Thoracic aorta (tissue), 2 donors: ENCODE measurements at regions not wholly inside any gene's neighbourhood (a gene's known extent, or its start where the extent isn't known, plus 50 kb on each side); places are given as distances from the start of the nearest gene placed in this dataset.

ENCODE experiments used
- ATAC-seq: fragments of 150-250 bp; one replicate; pipeline ENCODE4 v1.8.0; 2017; ENCODE audit warnings: low read depth; ENCODE audit not compliant: insufficient number of reproducible peaks, low FRiP score
- DNase-seq: peaks from one replicate; pipeline ENCODE4 v3.0.0-alpha.2; 2020; ENCODE audit warnings: low spot score
- H3K27ac ChIP-seq, 2 donors: fragments of 200-600 bp; sonication (generic); 1 replicate in 1 of 2; 2 replicates in 1 of 2; pipeline ENCODE4 v1.5.1; 2016; ENCODE audit warnings: mild to moderate bottlenecking in 2 of 2, moderate library complexity in 2 of 2
- H3K27me3 ChIP-seq: fragments of 200-600 bp; sonication (generic); replicated peaks from 2 replicates; pipeline ENCODE4 v1.6.0; 2016; ENCODE audit warnings: mild to moderate bottlenecking; ENCODE audit not compliant: insufficient read depth
- H3K36me3 ChIP-seq: fragments of 200-600 bp; sonication (generic); one replicate; pipeline ENCODE4 v1.5.1; 2016
- H3K4me1 ChIP-seq, 2 donors: fragments of 200-600 bp; sonication (generic); 1 replicate in 1 of 2; 2 replicates in 1 of 2; pipeline versions ENCODE4 v1.5.1 to v1.6.0; 2016; ENCODE audit warnings: low read depth in 2 of 2, mild to moderate bottlenecking in 1 of 2; ENCODE audit not compliant: control insufficient read depth in 1 of 2
- H3K4me3 ChIP-seq: fragments of 200-600 bp; sonication (generic); 2 replicates; pipeline ENCODE4 v1.5.1; 2016; ENCODE audit warnings: mild to moderate bottlenecking
- H3K9me3 ChIP-seq: fragments of 200-600 bp; sonication (generic); 2 replicates; pipeline ENCODE4 v1.5.1; 2016
- TF ChIP-seq, protein P1 (sequence below): fragments of 200-600 bp; sonication (generic); IDR thresholded peaks from one replicate; pipeline ENCODE4 v1.5.1; 2019; ENCODE audit warnings: antibody characterized with exemption

DNA sequence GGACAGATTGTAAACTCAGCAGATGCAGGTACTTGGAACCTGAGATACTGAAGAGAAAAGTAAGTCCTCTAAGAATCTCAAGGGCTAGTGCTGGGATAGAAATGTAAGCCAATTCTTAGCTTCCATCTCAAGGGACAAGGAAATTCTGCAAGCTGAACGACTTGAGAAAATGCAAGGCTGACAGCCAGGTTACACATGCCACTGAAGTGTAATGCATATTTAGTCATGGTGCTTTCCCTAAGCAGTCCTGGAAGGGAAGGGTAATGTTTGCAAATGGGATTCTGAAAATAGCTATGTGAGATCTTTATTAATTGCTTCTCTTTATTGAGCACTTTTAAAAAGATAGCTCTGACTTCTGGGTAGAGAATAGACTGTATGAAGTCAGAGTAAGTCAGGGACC lies 402.7 kb upstream of the SEL1L start:
- Histone ChIP-seq H3K4me3 (no peak overlapping the region), H3K27ac (no peak overlapping the region), H3K27me3 (no peaks in the 10 kb centered on the region), H3K4me1 (peaks cover 0 to 9% of the 10 kb centered on the region in 2 donors), H3K9me3 (no peaks in the 10 kb centered on the region), H3K36me3 (no peaks in the 10 kb centered on the region)
- ATAC-seq (no peak), DNase-seq (no peak)
- TF ChIP-seq, protein P1, sequence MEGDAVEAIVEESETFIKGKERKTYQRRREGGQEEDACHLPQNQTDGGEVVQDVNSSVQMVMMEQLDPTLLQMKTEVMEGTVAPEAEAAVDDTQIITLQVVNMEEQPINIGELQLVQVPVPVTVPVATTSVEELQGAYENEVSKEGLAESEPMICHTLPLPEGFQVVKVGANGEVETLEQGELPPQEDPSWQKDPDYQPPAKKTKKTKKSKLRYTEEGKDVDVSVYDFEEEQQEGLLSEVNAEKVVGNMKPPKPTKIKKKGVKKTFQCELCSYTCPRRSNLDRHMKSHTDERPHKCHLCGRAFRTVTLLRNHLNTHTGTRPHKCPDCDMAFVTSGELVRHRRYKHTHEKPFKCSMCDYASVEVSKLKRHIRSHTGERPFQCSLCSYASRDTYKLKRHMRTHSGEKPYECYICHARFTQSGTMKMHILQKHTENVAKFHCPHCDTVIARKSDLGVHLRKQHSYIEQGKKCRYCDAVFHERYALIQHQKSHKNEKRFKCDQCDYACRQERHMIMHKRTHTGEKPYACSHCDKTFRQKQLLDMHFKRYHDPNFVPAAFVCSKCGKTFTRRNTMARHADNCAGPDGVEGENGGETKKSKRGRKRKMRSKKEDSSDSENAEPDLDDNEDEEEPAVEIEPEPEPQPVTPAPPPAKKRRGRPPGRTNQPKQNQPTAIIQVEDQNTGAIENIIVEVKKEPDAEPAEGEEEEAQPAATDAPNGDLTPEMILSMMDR = no peak

DNA sequence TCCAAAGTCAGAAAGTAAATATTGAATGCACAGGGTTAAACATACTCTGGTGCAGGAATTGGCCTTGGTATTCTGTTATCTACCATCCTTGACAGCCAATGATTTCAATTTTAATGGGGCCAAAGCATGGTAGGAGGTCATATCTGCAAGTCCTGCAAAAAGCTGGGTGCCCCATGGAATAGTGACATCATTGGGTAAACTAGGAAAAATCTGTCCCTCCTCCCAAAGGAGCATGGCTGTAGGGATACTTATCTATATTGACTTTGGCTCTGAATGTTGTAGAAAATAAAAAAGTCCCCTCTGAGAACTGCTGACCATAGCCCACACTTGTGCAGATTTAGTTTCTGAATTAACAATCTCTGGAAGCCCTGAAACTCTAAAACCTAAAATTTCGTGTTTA lies 403.2 kb upstream of the SEL1L start:
- TF ChIP-seq, protein P1 = no peak
- DNase-seq (no peak), ATAC-seq (no peak)
- Histone ChIP-seq H3K27me3 (no peaks in the 10 kb centered on the region), H3K4me3 (no peak overlapping the region), H3K4me1 (peaks cover 0 to 9% of the 10 kb centered on the region in 2 donors), H3K27ac (no peak overlapping the region), H3K36me3 (no peaks in the 10 kb centered on the region), H3K9me3 (no peaks in the 10 kb centered on the region)

DNA sequence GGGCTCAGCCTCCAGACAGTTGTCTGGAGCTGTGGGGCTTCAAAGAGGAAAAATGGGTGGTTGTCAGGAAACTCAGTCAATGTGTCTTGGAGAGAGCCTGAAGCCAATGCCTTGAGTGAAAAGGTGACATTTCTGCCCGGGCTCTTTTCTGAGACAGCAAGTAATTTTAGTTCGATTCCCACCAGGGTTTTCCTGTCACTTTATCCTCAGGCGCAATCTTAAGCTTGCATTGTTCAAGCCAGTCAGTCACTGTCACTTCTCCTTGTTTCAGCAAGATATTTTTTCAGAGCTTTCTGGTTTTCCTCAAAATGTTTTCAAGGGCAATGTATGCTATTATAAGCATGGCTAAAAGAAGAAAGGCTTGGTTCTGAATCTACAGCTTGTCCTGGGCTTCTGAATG lies 404.7 kb upstream of the SEL1L start:
- ATAC-seq = no peak
- Histone ChIP-seq H3K27me3 (no peaks in the 10 kb centered on the region), H3K36me3 (no peaks in the 10 kb centered on the region), H3K9me3 (no peaks in the 10 kb centered on the region), H3K4me3 (no peak overlapping the region), H3K27ac (no peak overlapping the region), H3K4me1 (peaks cover 0 to 9% of the 10 kb centered on the region in 2 donors)
- TF ChIP-seq, protein P1 = no peak
- DNase-seq = no peak

DNA sequence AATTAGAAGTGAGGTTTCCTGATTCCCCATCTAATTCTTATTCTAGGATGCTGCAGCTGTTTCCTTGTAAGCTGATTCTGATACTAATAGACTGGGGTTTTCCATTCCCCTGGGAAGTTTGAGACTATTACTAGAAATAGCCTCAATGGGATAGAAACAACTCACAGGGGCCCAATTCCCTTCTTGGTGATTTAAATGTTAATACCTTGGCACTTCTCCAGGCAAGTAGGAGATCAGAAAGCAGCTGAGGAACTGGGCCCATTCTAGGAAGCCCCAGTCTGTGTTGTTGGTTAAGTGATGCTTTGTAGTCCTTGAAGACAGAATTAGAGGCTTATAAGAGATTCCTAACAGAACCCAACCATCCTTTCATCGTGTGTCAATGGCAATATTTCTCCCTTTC lies 407.0 kb upstream of the SEL1L start:
- DNase-seq (no peak), ATAC-seq (no peak)
- Histone ChIP-seq H3K9me3 (no peaks in the 10 kb centered on the region), H3K27ac (no peak overlapping the region), H3K4me1 (peaks cover 0 to 9% of the 10 kb centered on the region in 2 donors), H3K27me3 (no peaks in the 10 kb centered on the region), H3K4me3 (no peak overlapping the region), H3K36me3 (no peaks in the 10 kb centered on the region)
- TF ChIP-seq, protein P1 = no peak

DNA sequence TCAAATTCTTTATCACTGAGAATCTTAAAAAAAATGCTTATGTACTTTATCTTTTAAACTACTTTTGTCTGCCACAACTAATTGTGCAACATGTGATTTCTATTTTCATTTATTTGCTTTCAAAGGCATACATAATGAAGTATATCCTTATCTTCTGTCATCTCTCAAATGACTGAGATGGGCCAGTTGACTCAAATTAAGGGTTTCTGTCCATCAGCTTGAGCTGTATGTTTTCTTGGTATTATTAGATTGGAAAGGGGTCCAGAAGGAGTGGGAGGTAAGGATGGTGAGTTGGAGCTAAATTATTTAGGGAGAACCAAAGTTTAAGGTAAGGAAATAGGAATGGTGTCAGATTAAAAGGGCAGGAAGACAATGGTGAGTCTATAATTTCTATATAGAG lies 408.4 kb upstream of the SEL1L start:
- TF ChIP-seq, protein P1 = no peak
- peaks cover 0 to under 1% of the 10 kb centered on the region in 2 donors for H3K4me1 ChIP-seq
- H3K4me3 ChIP-seq = no peak overlapping the region
- H3K27ac ChIP-seq = no peak overlapping the region
- no peaks in the 10 kb centered on the region for H3K36me3 ChIP-seq
- ATAC-seq (no peak), DNase-seq (no peak)
- no peaks in the 10 kb centered on the region for H3K9me3 ChIP-seq
- H3K27me3 ChIP-seq = no peaks in the 10 kb centered on the region
